ENCODE measurements at regions not wholly inside any gene's neighbourhood (a gene's known extent, or its start where the extent isn't known, plus 50 kb on each side); places are given as distances from the start of the nearest gene placed in this dataset.
"Not testable (repeated sequence)": the region's sequence is repeated elsewhere in the genome, so short reads cannot be mapped to it uniquely, and the experiment has no call there.

DNA sequence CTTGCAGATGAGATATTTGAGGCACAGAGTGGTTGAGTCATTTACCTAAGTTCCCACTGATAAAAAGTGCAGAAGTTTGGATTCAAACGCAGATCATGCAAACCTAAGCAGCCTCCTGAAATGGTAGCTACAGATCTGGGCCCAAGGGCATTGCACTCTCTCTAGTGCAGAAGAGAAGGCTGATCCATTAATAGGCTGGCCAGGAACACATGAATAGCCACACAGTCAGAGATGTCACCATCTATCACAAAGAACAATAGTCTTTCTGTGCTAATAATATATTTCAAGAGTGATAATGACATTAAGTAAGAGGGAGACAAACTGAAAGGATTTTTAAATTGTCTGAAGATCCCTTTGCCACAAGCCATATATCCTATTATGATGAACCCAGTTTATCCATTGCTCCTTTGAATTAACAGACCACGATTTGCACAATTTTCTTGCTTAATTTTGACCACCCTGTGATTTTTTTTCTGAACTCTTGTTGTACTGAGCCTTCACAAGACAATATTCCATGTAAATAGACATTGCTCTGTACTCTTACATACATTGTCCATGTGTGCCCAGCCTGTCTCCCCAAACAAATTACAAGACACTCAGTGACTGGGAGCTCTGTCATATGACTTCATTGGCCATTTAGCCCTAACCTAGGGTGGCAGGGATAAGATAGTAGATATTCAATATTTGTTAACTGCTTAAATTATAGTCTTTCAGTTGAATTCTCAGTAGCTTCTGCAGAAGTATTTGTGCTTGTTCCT, 112.4 kb upstream of the RBPJ start:
- DNase-seq (ENCODE audit: low read depth in 2 of 2) = no peak

DNA sequence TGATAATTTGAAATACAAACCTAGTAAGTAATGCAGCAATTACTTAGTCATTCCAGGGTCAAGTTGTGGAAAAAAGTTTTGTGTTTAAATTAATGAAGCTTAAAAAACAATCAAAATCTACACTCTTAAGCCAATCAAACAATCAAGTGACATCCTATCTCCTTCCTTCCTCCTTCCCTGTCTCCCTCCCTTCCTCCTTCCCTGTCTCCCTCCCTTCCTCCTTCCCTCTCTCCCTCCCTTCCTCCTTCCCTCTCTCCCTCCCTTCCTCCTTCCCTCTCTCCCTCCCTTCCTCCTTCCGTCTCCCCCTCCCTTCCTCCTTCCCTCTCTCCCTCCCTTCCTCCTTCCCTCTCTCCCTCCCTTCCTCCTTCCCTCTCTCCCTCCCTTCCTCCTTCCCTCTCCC, 111.4 kb upstream of the RBPJ start:
- not testable (repeated sequence) for DNase-seq (ENCODE audit: low read depth in 2 of 2)

DNA sequence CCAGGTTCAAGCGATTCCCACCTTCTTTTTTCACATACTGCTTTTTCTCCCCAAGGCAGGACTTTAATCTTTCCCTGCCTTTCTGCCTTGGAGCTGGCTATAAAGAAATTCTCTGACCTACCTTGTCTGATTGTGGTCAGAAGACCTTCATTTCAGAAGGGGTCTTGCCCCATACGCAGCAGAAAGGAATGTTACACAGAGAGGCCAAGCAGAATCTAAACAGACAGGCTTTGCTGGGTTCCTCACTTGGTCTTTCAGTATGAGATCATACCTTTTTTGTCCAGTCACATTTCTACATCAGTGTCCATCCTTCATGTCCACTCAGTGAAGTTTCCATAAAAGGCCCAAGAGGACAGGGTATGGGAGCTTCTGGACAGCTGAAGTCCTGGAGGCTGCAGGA, 108.3 kb upstream of the RBPJ start:
- no peak for DNase-seq (ENCODE audit: low read depth in 2 of 2)

DNA sequence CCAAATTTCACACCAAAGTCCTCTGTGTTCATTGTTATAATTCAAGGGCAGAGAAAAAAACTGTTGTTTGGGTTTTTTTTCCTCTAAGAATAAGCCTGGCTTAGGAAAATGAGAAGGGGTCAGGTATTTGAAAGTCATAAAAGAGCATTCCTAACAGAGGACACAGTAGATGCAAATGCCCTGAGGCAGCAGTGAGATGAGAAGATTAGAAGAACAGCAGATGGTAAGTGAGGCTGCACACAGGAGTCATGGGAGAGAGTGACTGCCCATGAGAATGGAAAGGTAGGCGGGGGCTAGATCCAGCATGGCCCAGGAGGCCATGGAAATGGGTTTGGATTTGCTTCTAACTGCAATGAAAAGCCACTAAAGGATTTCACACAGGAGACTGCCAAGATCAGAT, 107.5 kb upstream of the RBPJ start:
- no peak for DNase-seq (ENCODE audit: low read depth in 2 of 2)

DNA sequence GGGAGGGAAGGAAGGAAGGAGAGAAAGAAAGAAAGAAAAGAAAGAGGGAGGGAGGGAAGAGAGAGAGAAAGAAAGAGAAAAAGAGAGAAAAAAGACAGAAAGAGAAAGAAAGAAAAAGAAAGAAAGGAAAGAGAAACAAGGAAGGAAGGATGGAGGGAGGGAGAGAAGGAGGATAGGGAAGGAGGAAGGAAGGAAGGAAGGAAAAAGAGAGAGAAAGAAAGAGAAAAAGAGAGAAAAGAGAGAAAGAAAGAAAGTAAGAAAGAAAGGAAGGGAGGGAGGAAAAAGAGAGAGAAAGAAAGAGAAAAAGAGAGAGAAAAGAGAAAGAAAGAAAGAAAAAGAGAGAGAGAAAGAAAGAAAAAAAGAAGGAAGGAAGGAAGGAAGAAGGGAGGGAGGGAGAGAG, 105.8 kb upstream of the RBPJ start:
- no peak for DNase-seq (ENCODE audit: low read depth in 2 of 2)

DNA sequence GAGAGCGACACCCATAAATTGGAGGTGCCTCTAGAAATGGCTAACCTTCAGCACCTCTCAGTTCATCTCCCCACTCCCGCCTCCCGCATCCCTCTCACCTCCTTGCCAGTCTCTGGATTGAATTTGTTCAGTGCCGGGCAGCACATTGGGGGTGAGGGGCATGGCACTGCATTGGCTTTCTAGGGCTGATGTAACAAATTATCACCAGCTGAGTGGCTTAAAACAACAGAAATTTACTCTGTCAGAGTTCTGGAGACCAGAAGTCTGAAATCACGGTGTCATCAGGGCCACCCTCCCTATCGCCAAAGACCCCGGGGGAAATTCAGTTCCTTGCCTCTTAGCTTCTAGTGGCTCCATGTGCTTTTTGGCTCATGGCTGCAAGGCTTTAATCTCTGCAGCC, 105.1 kb upstream of the RBPJ start:
- no peak for DNase-seq (ENCODE audit: low read depth in 2 of 2)

DNA sequence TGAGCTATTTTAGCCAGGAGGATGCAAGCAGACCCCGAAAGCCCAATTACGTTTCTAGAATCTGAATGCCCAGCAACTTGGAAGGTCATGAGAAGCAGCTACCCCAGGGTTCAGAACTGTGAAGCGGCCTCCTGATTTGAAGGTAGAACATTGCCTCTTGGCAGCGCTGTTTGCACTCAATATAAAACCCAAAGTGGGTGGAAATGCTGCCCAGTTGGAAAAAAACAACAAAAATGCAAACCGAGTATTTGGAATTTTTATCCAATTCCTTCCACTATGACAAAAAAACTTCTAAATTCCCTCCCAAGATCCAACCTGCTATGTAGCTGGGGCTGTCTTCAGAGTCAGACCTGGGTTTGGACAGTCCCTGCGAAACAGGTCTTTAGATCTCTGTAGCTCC, 103.3 kb upstream of the RBPJ start:
- DNase-seq (ENCODE audit: low read depth in 2 of 2) = no peak

DNA sequence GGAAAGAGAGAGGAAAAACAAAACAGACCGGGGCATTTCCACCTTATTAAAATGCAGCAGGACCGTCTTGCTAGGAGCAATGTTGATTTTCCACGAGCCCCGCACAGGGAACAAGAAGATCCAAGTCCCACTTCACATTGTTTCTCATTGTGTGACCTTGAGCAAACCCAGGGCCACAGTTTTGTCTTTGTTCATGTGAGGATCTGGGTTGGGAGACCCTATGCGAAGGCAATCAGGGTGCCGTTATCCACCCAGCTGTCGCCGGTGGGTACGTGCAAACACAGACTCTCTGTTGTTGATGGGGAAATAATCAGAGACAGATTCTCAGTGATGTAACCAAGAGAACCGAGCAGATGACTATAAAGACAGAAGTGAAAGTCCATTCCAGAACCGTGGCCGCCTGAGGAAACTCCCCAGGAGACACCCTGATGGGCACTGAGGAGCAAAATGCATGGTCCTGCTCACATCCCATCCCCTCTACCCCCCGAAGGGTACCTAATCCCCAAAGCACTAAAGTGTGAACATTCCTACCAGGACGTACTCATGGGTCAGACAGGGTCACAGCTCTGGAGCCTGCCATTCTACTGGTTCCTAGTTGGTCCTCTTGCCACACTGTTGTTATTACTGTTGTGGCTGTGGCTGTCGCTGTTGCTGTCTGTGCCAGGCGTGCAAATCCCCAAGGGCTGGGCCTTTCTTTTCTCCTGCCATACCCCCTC, 102.7 kb upstream of the RBPJ start:
- no peak for DNase-seq (ENCODE audit: low read depth in 2 of 2)

DNA sequence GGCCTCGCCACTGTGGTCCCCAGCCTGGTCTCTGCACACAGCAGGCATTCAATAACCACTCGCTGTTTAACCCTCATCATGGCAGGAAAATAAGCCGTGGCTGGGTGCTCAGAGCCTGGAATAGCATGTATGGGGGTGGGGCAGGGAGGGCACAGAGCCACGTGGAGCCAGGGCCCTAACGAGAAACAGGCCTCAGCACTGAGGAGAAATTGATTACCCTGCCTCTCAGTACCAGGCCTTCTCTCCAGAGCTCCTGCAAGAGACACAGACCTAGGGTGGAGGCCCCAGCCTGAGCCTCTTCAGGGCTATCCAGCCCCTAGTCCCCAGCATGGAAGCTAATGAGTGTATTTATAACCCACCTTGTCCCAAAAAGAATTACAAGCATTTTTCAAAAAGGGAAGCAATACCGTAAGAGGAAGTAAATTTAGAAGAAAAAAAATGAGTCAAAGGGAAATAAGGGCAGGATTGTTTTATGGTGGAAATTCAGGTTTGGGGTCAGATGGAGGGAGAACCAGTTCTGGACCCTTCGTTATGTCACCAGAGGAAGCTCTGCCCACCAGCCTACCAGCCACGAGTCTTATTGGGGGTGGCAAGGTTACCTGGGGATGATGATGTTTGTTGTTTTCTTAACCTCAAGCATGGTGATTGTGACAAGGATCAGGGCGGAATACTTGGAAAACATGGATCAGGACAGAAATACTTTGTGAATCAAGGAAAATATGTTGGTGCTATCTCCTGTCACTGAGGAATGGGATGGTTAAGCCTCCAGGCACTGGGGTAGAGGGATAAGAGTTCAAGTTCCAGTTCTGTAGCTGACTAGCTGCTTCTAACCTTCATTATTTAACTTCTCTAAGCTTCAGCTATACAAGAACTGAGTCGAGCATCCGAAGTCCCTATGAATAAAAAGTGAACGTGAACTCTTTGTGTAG, 101.9 kb upstream of the RBPJ start:
- DNase-seq (ENCODE audit: low read depth in 2 of 2) = no peak

DNA sequence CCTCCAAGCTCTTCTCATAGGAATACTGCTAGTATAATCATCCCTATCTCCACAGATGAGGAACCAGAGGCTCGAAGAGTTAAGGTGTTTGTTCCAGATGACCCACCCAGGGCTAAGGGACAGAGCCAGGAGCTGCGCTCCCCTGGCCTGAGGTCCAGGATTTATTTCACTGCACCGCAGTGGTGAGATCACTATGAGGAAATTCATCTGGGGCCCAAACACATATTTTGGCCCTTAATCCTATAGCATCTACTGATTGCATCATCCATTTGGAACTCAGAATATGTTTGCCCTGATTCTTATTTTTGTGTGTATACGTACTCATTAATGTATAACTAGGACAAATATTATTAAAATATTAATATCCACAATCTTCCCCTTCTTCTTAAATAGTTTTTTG, 100.1 kb upstream of the RBPJ start:
- DNase-seq (ENCODE audit: low read depth in 2 of 2) = no peak

DNA sequence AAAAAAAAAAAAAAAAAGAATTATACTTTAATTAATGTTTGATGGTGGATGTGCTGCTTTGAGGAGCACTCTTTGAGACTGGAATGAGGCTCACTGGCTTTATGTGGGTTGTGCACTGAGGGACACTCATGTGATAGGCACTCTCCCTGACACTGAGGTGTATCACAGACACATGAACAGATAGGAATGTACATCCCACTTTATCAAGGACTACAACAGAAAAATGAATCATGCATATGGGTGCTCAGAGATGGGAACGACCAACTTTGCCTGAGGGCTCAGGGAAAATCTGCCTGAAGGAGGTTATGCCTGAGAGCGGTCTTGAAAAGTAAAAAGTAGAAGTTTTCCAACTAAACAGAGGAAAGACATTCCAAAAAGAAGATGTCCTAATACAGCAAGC, 97.7 kb upstream of the RBPJ start:
- DNase-seq (ENCODE audit: low read depth in 2 of 2) = no peak

DNA sequence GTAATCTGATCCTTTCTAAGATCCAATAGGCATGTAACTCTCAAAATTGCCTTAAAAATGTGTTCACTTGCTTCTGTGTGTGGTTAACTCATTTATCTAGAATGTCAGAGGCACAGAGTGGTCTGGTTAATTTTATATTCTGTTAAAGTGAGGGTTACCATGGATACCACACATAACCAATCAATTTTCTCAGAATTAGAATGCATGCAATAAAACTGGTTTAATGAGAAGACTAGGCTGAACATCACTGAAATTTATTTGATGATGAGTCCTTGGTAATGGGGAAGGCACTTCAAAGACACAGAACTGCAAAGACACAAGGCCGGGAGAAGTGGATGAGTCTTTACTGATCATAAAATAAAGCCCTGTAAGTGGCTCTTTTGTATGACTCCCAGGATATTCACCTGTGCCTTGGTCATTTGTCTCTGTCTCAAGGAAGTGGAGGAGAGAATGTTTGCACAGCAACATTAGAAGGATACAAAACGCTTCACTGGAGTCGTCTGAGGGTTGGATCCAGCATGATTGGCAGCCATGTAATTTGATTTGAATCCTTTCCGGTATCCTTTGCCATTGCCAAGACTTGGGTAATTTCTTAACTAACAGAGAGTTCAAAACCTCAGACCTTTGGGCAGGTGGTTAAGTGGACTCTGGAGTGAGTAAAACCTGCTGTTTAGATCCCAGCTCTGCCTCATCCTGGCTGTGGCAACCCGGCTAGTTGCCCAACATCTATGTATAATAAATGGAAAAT, 94.0 kb upstream of the RBPJ start:
- DNase-seq (ENCODE audit: low read depth in 2 of 2) = no peak

DNA sequence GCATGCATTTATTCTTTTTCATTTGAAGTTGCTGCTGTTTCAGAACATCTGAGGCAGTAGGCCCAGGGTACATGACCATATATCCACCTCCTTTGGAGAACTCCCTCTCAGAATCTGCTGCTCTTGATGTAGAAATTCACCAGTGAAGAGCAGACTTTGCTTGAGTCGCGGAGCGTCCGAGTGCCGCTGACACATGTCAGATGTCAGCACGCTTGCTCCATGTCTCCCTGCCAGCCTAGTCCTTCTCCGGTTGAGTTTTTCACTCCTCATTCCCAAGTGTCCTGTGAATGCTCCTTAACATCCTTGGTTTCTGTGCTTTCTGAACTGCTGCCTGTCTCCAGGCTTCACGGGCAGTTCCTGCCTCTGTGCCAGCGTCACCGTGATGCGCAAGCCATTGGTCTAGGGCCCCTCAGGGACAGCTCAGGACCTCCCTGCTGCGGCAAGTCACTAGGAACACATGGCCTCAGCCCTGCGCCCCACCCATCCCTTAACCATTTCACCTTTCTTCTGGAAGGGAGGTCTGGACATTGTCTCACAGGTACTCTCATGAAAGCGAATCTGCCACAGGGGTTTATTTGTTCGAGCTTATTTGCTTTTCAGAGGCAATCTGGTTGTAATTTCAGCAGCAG, 93.1 kb upstream of the RBPJ start:
- no peak for DNase-seq (ENCODE audit: low read depth in 2 of 2)

DNA sequence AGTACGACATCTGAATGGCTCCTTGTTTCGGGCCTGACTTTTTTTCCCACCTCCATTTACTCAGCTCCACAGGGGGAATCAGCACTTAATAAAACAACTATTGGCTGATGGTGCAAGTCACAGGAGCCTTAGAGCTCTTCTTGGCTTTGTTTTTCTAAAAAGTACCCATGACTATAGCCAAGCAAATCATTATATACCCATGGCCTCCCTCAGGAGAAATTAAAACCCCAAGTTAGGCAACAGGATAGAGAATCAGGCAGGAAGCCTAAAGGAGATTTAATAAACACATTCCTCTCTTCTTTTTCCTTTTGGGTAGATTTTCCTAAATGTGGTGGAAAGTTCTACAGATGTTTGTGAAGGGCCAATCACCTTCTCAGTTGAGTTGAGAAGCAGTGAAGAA, 91.9 kb upstream of the RBPJ start:
- DNase-seq (ENCODE audit: low read depth in 2 of 2) = no peak

DNA sequence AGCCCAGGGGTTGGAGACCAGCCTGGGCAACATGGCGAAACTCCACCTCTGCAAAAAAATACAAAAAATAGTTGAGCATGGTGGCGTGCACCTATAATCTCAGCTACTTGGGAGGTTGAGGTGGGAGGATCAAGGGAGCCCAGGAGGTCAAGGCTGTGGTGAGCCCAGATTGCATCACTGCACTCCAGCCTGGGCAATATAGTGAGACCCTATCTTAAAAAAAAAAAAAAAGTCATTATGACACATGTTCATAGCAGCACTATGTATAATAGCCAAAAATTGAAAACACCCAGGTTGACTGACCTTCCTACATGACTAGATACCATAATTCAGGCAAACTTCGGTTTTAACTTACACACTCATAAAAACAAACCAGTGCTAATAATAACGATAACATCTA, 90.8 kb upstream of the RBPJ start:
- DNase-seq (ENCODE audit: low read depth in 2 of 2) = no peak

DNA sequence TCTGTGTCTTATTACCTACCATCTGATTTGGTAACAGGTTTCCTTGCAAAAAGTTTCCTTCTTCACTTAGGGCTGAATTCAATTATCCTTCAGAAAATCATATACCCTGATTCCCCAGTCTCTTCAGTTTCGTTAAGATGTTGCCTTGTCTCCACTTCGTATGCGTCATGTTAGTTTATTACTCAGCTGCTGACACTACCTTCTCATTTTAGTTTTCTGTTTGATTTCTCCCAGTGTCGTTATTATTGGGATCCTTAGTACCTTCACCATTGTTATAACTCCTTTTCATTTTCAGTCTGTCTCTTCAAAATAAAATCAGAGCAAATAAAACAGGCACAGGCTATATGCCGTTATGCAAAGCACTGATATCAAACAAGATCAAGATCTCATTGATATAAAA, 87.5 kb upstream of the RBPJ start:
- no peak for DNase-seq (ENCODE audit: low read depth in 2 of 2)

DNA sequence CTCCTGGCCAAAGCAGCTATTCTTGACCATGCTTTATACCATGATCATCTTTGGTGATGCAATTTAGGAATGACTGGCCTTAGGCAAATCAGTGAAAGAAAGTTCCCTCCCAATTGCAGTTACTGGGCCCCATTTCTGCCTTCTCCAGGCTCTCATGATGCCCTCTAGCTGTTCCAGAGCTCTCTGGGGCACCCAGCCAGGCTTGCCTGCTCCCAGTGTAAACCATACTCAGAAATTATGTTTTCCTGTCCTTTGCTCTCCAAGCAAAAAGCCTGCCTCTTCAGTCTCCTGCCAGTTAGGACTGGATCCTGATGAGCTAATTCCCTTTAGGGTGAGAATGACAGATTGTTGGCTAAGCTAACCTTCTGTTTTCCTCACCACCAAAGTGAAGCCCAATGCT, 85.3 kb upstream of the RBPJ start:
- DNase-seq (ENCODE audit: low read depth in 2 of 2) = no peak

DNA sequence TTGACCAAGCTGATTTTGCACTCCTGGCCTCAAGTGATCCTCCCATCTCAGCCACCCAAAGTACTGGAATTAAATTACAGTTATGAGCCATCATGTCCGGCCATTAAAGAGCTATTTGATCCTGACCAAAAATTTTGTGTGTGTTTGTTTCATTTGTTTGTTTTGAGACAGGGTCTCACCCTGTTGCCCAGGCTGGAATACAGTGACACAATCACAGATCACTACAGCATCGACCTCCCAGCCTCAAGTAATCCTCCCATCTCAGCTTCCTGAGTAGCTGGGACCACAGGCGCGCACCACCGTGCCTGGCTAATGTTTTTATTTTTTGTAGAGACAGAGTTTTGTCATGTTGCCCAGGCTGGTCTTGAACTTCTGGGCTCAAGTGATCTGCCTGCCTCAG, 82.9 kb upstream of the RBPJ start:
- DNase-seq (ENCODE audit: low read depth in 2 of 2) = no peak

DNA sequence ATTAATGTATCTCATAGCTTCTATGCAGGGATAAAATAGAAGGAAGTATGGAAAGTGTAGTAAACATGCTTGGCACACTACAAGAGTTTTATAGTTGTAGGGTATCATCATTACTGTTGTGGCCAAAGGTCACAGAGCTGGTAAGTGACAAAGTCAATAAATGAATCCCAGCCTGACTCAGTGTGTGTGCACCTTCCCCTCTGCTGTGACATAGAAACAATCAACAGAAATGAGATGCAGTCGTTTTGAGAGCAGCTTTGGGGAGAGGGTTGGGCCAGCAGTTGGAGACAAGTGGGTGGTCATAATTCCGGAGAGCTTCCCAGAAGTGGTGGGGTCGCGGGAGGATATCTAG, 82.4 kb upstream of the RBPJ start:
- no peak for DNase-seq (ENCODE audit: low read depth in 2 of 2)

DNA sequence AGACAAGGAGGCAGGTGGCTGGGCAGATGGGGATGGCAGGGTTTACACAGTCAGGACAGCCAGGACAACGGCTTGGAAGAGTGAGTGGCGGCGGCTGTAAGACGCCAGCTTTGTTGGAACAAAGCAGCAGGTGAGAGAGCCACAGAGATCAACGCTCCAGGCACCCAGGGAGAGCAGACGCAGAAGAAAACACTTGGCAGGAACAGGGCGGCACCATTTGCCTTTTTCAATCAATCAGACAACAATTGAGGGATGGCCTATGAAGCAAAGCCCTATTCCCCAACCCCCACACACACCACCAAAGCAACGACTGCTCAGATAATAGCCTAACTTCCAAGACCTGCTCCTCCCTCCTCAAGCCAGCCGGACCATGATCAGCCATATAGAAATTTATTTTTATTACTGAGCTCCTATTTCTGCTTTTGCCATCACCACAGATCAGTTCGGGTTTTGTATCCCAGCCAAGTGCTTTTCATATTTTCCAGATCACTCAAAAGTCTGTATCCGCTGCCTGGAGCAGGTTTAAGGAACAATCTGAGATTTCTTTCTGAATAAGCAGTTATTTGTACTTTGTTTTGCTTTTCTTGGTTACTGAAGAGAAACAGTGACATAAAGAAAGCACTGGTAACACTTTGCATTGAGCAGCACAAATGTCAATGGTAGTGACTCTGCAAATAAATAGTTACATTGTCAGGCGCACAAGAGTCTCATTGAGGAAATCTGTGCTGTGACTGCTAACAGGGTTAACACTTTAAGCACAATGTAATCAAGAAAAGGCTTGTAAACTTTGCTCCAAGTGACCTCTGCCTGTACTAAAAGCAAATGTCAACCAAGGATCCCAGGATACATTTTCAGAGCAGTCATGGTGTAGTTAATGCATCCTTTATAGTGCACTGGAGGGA, 81.8 kb upstream of the RBPJ start:
- DNase-seq (ENCODE audit: low read depth in 2 of 2) = no peak
